Lower leg skin (tissue), 3 donors: ENCODE measurements at regions not wholly inside any gene's neighbourhood (a gene's known extent, or its start where the extent isn't known, plus 50 kb on each side); places are given as distances from the start of the nearest gene placed in this dataset.

ENCODE experiments used
- CTCF ChIP-seq, 3 donors: fragments of 450-650 bp; IDR thresholded peaks; one replicate each; pipeline ENCODE4 v1.5.1; 2016; ENCODE audit warnings: antibody characterized with exemption in 3 of 3, mild to moderate bottlenecking in 3 of 3, moderate library complexity in 2 of 3
- POLR2A ChIP-seq, 2 donors: fragments of 450-650 bp; IDR thresholded peaks; one replicate each; pipeline ENCODE4 v1.6.1; 2016 to 2017; ENCODE audit warnings: antibody characterized with exemption in 2 of 2, mild to moderate bottlenecking in 1 of 2, moderate library complexity in 1 of 2

- TF ChIP-seq CTCF (IDR thresholded peaks at IDR 0.05) (no peak), POLR2A (IDR thresholded peaks at IDR 0.05) (no peak)
These were observed 63.6 kb upstream of the EHBP1 start for GRCh38 chr2:62641936-62642335.
